ENCODE measurements at regions not wholly inside any gene's neighbourhood (a gene's known extent, or its start where the extent isn't known, plus 50 kb on each side); places are given as distances from the start of the nearest gene placed in this dataset.
"Not testable (repeated sequence)": the region's sequence is repeated elsewhere in the genome, so short reads cannot be mapped to it uniquely, and the experiment has no call there.

- Mint-ChIP-seq H3K9me3 (no peaks in the 10 kb centered on the region), H3K4me1 (ENCODE audit: low read depth) (no peaks in the 10 kb centered on the region), H3K4me3 (no peak overlapping the region), H3K27ac (no peak overlapping the region), H3K27me3 (ENCODE audit: insufficient read depth) (no peaks in the 10 kb centered on the region), H3K36me3 (ENCODE audit: low read depth) (no peaks in the 10 kb centered on the region)
- intact Hi-C loops (cut with micrococcal nuclease), result no loop called here
- DNase-seq (ENCODE audit: low spot score), result no peak
Observed at GRCh38 chr12:131192951-131193350, 239.2 kb downstream of the ADGRD1 start.

DNA sequence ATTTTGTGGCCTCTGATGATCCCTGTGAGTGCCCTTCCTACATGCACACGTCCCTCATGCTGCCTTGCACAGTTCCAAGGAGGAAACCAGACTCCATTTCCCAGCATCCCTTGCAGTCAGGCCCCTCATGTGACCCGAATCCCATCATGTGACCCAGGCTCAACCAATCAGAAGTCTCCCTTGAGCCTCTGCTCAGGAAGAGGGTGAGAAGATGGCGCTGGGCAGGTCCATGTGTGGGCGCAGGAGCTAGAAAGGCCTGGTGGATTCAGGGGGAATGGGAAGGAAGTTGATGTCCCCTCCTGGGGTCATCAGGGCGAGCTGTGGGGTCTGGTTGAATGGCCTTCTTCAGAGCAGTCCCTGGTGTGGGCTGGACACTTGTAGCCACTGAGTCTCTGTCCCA is 240.5 kb downstream of the ADGRD1 start:
- Mint-ChIP-seq H3K4me3 (no peak overlapping the region), H3K27ac (no peak overlapping the region), H3K4me1 (ENCODE audit: low read depth) (no peaks in the 10 kb centered on the region), H3K36me3 (ENCODE audit: low read depth) (no peaks in the 10 kb centered on the region), H3K27me3 (ENCODE audit: insufficient read depth) (no peaks in the 10 kb centered on the region), H3K9me3 (no peaks in the 10 kb centered on the region)
- DNase-seq (ENCODE audit: low spot score), result no peak
- intact Hi-C loops (cut with micrococcal nuclease), result no loop called here

GRCh38 chr12:131195796-131196195 is 242.1 kb downstream of the ADGRD1 start:
- Mint-ChIP-seq H3K27me3 (ENCODE audit: insufficient read depth) (no peaks in the 10 kb centered on the region), H3K36me3 (ENCODE audit: low read depth) (no peaks in the 10 kb centered on the region), H3K4me1 (ENCODE audit: low read depth) (no peaks in the 10 kb centered on the region), H3K9me3 (no peaks in the 10 kb centered on the region), H3K27ac (no peak overlapping the region), H3K4me3 (no peak overlapping the region)
- no peak for DNase-seq (ENCODE audit: low spot score)
- intact Hi-C loops (cut with micrococcal nuclease), result no loop called here

DNA sequence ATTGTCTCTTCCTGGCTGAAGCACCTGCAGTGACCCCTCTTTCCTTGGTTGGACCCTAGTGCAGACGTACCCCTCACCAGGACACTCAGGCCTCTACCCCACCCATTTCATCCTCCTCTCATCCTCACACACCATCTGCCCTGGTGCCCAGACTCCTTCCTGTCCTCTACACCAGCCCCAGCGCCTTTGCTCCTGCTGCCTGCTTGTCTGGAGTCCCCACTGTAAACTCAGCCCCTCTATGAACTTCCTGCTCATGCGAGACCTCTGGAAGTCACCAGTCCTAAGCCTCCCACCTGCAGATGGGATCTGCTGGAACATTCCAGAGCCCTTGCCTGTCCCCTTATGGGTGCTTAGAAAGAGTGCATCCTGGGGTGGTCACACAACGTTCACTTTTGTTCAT is 242.5 kb downstream of the ADGRD1 start:
- no peak overlapping the region for H3K27ac Mint-ChIP-seq
- H3K27me3 Mint-ChIP-seq (ENCODE audit: insufficient read depth), result no peaks in the 10 kb centered on the region
- no peaks in the 10 kb centered on the region for H3K4me1 Mint-ChIP-seq (ENCODE audit: low read depth)
- intact Hi-C loops (cut with micrococcal nuclease), result no loop called here
- H3K36me3 Mint-ChIP-seq (ENCODE audit: low read depth), result no peaks in the 10 kb centered on the region
- DNase-seq (ENCODE audit: low spot score), result no peak
- H3K9me3 Mint-ChIP-seq, result no peaks in the 10 kb centered on the region
- H3K4me3 Mint-ChIP-seq, result no peak overlapping the region

- H3K4me1 Mint-ChIP-seq (ENCODE audit: low read depth), result no peaks in the 10 kb centered on the region
- DNase-seq (ENCODE audit: low spot score), result no peak
- H3K27ac Mint-ChIP-seq, result no peak overlapping the region
- intact Hi-C loops (cut with micrococcal nuclease), result no loop called here
- no peaks in the 10 kb centered on the region for H3K36me3 Mint-ChIP-seq (ENCODE audit: low read depth)
- H3K9me3 Mint-ChIP-seq, result no peaks in the 10 kb centered on the region
- no peak overlapping the region for H3K4me3 Mint-ChIP-seq
- no peaks in the 10 kb centered on the region for H3K27me3 Mint-ChIP-seq (ENCODE audit: insufficient read depth)
Observed at GRCh38 chr12:131197490-131197889, 243.8 kb downstream of the ADGRD1 start.

GRCh38 chr12:131199221-131199620 is 245.5 kb downstream of the ADGRD1 start:
- H3K4me1 Mint-ChIP-seq (ENCODE audit: low read depth), result no peaks in the 10 kb centered on the region

DNA sequence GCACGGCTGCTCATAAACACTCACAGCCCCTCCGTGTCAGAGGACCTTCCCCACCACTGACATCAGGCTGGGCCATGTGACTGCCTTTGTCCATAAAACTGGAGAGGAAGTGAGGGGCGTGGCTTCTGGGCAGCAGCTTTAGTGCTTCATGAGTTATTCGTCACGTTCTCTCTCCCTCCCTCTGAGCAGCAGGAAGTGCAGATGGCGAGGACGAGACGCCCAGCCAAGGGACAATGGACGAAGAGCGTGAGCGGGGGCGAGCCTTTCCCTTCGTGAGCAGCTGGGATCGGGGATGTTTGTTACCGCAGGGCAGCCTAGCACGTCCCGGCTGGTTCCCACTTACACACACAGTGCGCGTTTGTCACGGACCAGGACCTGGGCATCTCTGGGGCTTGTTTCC is 248.2 kb downstream of the ADGRD1 start:
- H3K36me3 Mint-ChIP-seq (ENCODE audit: low read depth); H3K27me3 Mint-ChIP-seq (ENCODE audit: insufficient read depth); H3K4me1 Mint-ChIP-seq (ENCODE audit: low read depth); DNase-seq (ENCODE audit: low spot score); H3K27ac Mint-ChIP-seq; H3K4me3 Mint-ChIP-seq; H3K9me3 Mint-ChIP-seq; intact Hi-C loops (cut with micrococcal nuclease): not testable (repeated sequence)

More at GRCh38 chr12:131199221-131199620, 245.5 kb downstream of the ADGRD1 start:
- Mint-ChIP-seq H3K27me3 (ENCODE audit: insufficient read depth) (no peaks in the 10 kb centered on the region), H3K27ac (no peak overlapping the region), H3K9me3 (no peaks in the 10 kb centered on the region), H3K36me3 (ENCODE audit: low read depth) (no peaks in the 10 kb centered on the region), H3K4me3 (no peak overlapping the region)
- DNase-seq (ENCODE audit: low spot score), result no peak
- intact Hi-C loops (cut with micrococcal nuclease), result no loop called here

DNA sequence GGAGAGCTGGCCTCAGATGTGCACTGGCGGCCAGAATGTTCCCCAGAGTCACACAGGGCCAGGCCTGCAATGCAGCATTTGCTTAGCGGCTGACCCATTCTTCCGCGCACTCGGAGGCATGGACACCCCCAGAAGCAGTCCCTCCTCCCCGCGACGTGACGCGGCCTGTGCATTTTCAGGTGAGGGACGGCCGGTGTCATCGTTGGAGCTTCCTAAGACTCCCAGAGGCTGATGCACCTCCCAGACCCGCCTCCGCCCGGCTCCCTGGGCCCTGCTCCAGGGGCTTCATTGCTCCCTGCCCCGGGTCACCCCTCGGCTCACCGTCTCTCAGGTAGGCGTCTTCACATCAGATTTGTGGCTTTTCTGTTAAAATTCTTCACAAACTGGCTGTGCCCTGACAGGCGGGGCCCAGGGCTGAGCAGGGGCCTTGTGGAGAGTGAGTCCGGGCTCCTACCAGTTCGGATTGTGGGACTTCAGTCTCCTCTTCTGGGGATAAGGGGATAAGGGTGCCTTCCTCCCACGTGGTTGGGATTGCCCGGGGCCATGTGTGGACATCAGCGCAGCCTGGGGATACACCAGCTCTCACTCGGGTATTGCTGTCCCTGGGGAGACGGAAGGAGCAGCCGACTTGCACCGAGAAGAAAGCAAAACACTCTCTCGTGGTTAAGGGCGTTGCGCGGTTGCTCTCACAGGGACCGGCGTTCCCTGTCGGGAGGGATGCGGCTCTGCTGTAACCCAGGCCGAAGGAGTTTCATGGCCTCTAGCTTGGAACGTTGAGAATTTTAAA is 249.1 kb downstream of the ADGRD1 start:
- DNase-seq (ENCODE audit: low spot score), result no peak
- Mint-ChIP-seq H3K4me1 (ENCODE audit: low read depth) (no peaks in the 10 kb centered on the region), H3K27ac (no peak overlapping the region), H3K4me3 (no peak overlapping the region), H3K27me3 (ENCODE audit: insufficient read depth) (no peaks in the 10 kb centered on the region), H3K36me3 (ENCODE audit: low read depth) (no peaks in the 10 kb centered on the region), H3K9me3 (no peaks in the 10 kb centered on the region)
- intact Hi-C loops (cut with micrococcal nuclease), result no loop called here

- Mint-ChIP-seq H3K27ac (no peak overlapping the region), H3K4me3 (no peak overlapping the region), H3K9me3 (no peaks in the 10 kb centered on the region), H3K27me3 (ENCODE audit: insufficient read depth) (no peaks in the 10 kb centered on the region), H3K36me3 (ENCODE audit: low read depth) (no peaks in the 10 kb centered on the region), H3K4me1 (ENCODE audit: low read depth) (no peaks in the 10 kb centered on the region)
- no peak for DNase-seq (ENCODE audit: low spot score)
- intact Hi-C loops (cut with micrococcal nuclease), result no loop called here
Observed at GRCh38 chr12:131203666-131204415, 250.1 kb downstream of the ADGRD1 start.

DNA sequence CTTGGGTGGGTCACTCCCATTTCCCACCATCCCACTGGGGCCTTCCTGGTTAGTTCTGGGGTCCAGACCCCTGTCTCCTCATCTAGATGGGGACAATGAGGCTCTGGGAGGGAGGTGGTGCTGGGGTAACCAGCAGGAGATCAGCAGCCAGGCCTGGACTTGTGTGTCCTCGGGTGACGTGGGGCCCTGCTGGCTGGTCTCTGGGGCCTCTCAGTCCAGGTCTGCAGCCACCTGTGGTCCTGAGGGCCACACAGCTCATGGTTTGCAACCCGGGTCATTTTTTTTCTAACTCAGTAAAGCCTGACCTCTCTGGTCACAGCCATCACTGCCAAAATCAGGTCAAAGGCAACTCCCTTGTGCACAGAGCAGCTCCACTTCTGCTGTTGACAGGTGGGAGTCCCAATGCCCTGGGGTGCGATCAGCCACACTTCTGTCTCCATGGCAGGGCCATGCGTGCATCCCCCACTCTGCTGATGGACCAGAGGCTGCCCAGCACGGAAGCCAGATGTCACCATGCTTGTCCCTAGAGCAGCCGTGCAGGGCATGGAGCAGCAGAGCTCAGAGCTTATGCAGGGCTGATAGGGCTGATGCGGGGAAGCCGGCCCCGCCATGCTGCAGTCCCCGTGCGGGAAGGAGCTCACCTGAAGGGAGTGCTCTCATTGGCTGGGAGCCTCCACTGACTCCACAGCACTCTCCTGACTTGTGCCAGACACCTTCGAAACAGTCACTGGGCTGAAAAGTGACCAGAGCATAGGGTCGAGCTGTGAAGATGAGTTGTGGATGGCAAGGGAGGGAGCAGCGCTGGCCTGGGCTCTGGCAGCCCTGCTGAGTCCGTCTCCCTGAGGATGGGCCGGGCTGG is 250.9 kb downstream of the ADGRD1 start:
- no peaks in the 10 kb centered on the region for H3K9me3 Mint-ChIP-seq
- H3K27ac Mint-ChIP-seq, result no peak overlapping the region

DNA sequence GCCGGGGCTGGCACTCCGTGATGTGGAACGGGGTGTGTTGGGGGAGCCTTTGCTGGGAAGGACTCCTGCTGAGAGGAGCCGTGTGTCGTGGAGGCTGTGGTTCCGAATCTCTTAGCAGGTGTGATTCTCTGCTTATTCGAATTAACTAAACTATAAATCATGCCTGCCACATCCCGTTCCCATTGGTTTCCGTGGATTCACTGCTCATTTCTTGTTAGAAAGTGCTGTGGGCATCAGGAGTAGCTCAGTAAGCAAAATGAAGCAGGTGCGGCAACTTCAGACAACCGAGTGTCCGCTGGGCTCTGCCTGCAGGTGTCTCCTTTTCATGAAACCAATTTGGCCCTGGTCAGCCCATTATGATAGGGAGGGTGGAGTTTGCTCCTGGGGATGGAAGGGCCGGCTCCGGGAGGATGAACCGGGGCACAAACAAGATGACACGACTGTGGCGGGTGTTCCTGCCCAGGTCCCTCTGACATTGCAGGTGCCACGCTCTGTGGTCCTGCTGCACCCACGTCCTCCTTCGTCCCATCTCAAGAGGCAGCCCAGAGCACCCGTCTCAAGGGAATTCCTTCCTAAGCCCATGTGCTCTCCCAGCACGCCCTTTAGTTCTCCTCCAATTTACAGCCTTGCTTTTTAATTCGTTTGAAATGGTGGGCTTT is 251.7 kb downstream of the ADGRD1 start:
- H3K9me3 Mint-ChIP-seq; H3K27ac Mint-ChIP-seq; H3K36me3 Mint-ChIP-seq (ENCODE audit: low read depth); H3K4me3 Mint-ChIP-seq; intact Hi-C loops (cut with micrococcal nuclease); DNase-seq (ENCODE audit: low spot score); H3K27me3 Mint-ChIP-seq (ENCODE audit: insufficient read depth): not testable (repeated sequence)
- H3K4me1 Mint-ChIP-seq (ENCODE audit: low read depth), result peaks cover 16% of the 10 kb centered on the region

More for the DNA sequence above, 250.9 kb downstream of the ADGRD1 start:
- intact Hi-C loops (cut with micrococcal nuclease), result no loop called here
- Mint-ChIP-seq H3K36me3 (ENCODE audit: low read depth) (no peaks in the 10 kb centered on the region), H3K27me3 (ENCODE audit: insufficient read depth) (no peaks in the 10 kb centered on the region), H3K4me1 (ENCODE audit: low read depth) (peaks cover 8% of the 10 kb centered on the region), H3K4me3 (no peak overlapping the region)
- no peak for DNase-seq (ENCODE audit: low spot score)

- H3K9me3 Mint-ChIP-seq; H3K36me3 Mint-ChIP-seq (ENCODE audit: low read depth); DNase-seq (ENCODE audit: low spot score); H3K27me3 Mint-ChIP-seq (ENCODE audit: insufficient read depth); intact Hi-C loops (cut with micrococcal nuclease); H3K4me3 Mint-ChIP-seq; H3K27ac Mint-ChIP-seq: not testable (repeated sequence)
- H3K4me1 Mint-ChIP-seq (ENCODE audit: low read depth), result peaks cover 25% of the 10 kb centered on the region
Observed at GRCh38 chr12:131206630-131207299, 253.1 kb downstream of the ADGRD1 start.

All from activated T-helper 1 cell treated with anti-CD3 and anti-CD28 coated beads, Interleukin-12 subunit alpha, Interleukin-12 subunit beta, Interleukin-2, Interleukin-4 antibody, amounts not matched to agents 30 ng/mL and 10 ng/mL and 1 ng/mL, durations not matched to agents 14 hours and 24 hours and 36 hours (primary cell).